Suprapubic skin (tissue), 3 donors: ENCODE measurements at regions not wholly inside any gene's neighbourhood (a gene's known extent, or its start where the extent isn't known, plus 50 kb on each side); places are given as distances from the start of the nearest gene placed in this dataset.

ENCODE experiments used
- POLR2AphosphoS5 ChIP-seq, 3 donors: sonication (generic); formaldehyde crosslinking; IDR thresholded peaks; one replicate each; pipeline ENCODE4 v1.6.1; 2017; ENCODE audit warnings: antibody characterized with exemption in 3 of 3
- TF ChIP-seq, protein P1 (sequence below), 2 donors: fragments of 200-600 bp in 1 of 2; fragments of 450-650 bp in 1 of 2; sonication (generic) in 1 of 2; IDR thresholded peaks; one replicate each; pipeline ENCODE4 v1.5.1; 2016 to 2019; ENCODE audit warnings: antibody characterized with exemption in 2 of 2, mild to moderate bottlenecking in 1 of 2, moderate library complexity in 1 of 2

DNA sequence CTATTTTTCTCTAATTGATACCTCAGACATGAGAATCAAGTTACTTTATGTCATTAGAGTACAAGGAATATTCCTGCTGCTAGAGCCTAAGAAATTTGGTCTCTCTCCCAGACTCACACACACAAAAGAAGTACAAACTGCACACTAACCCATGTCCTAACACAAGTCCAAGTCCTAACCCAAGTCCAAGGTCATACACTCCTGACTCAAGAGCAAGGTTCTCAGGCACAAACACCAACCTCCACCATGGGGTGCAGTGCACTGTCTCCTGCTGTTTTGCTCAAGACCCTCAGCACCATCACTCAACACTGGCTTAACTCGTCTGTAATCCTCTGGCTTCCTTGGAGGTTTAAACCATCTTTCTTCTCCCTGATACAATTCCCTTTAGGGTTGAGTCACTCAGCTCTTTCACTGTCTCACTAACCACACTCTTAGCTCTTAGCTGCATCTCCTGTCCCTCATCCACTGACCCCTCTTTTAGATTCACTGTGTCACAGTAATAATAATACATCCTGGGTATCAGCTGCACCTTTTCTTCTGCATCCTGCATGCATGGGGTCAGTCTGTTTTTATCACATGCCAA is 129.8 kb downstream of the BCL2L11 start:
- TF ChIP-seq, protein P1, sequence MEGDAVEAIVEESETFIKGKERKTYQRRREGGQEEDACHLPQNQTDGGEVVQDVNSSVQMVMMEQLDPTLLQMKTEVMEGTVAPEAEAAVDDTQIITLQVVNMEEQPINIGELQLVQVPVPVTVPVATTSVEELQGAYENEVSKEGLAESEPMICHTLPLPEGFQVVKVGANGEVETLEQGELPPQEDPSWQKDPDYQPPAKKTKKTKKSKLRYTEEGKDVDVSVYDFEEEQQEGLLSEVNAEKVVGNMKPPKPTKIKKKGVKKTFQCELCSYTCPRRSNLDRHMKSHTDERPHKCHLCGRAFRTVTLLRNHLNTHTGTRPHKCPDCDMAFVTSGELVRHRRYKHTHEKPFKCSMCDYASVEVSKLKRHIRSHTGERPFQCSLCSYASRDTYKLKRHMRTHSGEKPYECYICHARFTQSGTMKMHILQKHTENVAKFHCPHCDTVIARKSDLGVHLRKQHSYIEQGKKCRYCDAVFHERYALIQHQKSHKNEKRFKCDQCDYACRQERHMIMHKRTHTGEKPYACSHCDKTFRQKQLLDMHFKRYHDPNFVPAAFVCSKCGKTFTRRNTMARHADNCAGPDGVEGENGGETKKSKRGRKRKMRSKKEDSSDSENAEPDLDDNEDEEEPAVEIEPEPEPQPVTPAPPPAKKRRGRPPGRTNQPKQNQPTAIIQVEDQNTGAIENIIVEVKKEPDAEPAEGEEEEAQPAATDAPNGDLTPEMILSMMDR (IDR thresholded peaks at IDR 0.05), result no peak
- TF ChIP-seq POLR2AphosphoS5 (IDR thresholded peaks at IDR 0.05), result no peak
